ENCODE measurements at regions not wholly inside any gene's neighbourhood (a gene's known extent, or its start where the extent isn't known, plus 50 kb on each side); places are given as distances from the start of the nearest gene placed in this dataset.

- no peak for DNase-seq
Measured at GRCh38 chr1:199122085-199122484, 483.2 kb downstream of the PTPRC start.

- DNase-seq, result no peak
Measured at GRCh38 chr1:199122532-199123311, 483.9 kb downstream of the PTPRC start.

GRCh38 chr1:199123615-199124014 is 484.8 kb downstream of the PTPRC start:
- DNase-seq, result no peak

- no peak for DNase-seq
Measured at GRCh38 chr1:199124351-199124750, 485.5 kb downstream of the PTPRC start.

GRCh38 chr1:199129247-199129646 is 490.4 kb downstream of the PTPRC start:
- no peak for DNase-seq

GRCh38 chr1:199132006-199132405 is 493.2 kb downstream of the PTPRC start:
- DNase-seq, result no peak

GRCh38 chr1:199135901-199136300 is 497.1 kb downstream of the PTPRC start:
- DNase-seq, result no peak

GRCh38 chr1:199138061-199138460 is 499.2 kb downstream of the PTPRC start:
- no peak for DNase-seq

GRCh38 chr1:199149591-199149990 is 510.8 kb downstream of the PTPRC start:
- DNase-seq, result no peak

GRCh38 chr1:199150756-199151155 is 511.9 kb downstream of the PTPRC start:
- DNase-seq, result no peak

- DNase-seq, result peak; percentile 44
Measured at GRCh38 chr1:199151634-199152425, 513.0 kb downstream of the PTPRC start.

GRCh38 chr1:199152676-199153075 is 513.8 kb downstream of the PTPRC start:
- DNase-seq, result no peak

- no peak for DNase-seq
Measured at GRCh38 chr1:199155166-199156019, 516.6 kb downstream of the PTPRC start.

GRCh38 chr1:199157494-199157893 is 518.7 kb downstream of the PTPRC start:
- DNase-seq, result no peak

- DNase-seq, result no peak
Measured at GRCh38 chr1:199160521-199161318, 521.9 kb downstream of the PTPRC start.

GRCh38 chr1:199161319-199161680 is 522.5 kb downstream of the PTPRC start:
- no peak for DNase-seq

GRCh38 chr1:199161766-199162303 is 523.0 kb downstream of the PTPRC start:
- DNase-seq, result no peak

GRCh38 chr1:199163267-199163666 is 524.4 kb downstream of the PTPRC start:
- DNase-seq, result no peak

- DNase-seq, result no peak
Measured at GRCh38 chr1:199163670-199164069, 524.8 kb downstream of the PTPRC start.

- DNase-seq, result no peak
Measured at GRCh38 chr1:199167460-199167859, 528.6 kb downstream of the PTPRC start.

GRCh38 chr1:199168888-199169585 is 530.2 kb downstream of the PTPRC start:
- no peak for DNase-seq

GRCh38 chr1:199170711-199171110 is 531.9 kb downstream of the PTPRC start:
- DNase-seq, result no peak

Measured in NCI-H526 treated with DMSO at 0.1 percent for 48 hours (cell line).